ENCODE measurements at regions not wholly inside any gene's neighbourhood (a gene's known extent, or its start where the extent isn't known, plus 50 kb on each side); places are given as distances from the start of the nearest gene placed in this dataset.

- TF ChIP-seq BHLHE40 (IDR thresholded peaks at IDR 0.05; ENCODE audit: borderline replicate concordance) (no peak), FOXA1 (IDR thresholded peaks at IDR 0.05) (no peak), L3MBTL2 (conservative IDR thresholded peaks at IDR 0.05) (no peak), FOXM1 (IDR thresholded peaks at IDR 0.05; ENCODE audit: borderline replicate concordance) (no peak), ARNT (IDR thresholded peaks at IDR 0.05) (no peak), FOXK2 (IDR thresholded peaks at IDR 0.05) (no peak), CTBP1 (IDR thresholded peaks at IDR 0.05; ENCODE audit: borderline replicate concordance) (no peak), NFRKB (IDR thresholded peaks at IDR 0.05) (no peak), ELF4 (IDR thresholded peaks at IDR 0.05) (no peak), HDGF (IDR thresholded peaks at IDR 0.05; ENCODE audit: borderline replicate concordance) (no peak), LEF1 (IDR thresholded peaks at IDR 0.05; ENCODE audit: borderline replicate concordance) (no peak), SP1 (IDR thresholded peaks at IDR 0.05) (no peak)
- CTCF ChIA-PET, result no interaction called here
- POLR2A ChIA-PET, result no interaction called here
- no peak for DNase-seq (ENCODE audit: extremely low spot score)
Observed at GRCh38 chr10:107800061-107800460, 635.6 kb upstream of the SORCS1 start.

GRCh38 chr10:107790271-107790670 is 625.8 kb upstream of the SORCS1 start:
- CTCF ChIA-PET, result no interaction called here
- DNase-seq (ENCODE audit: extremely low spot score), result no peak
- POLR2A ChIA-PET, result no interaction called here
- TF ChIP-seq L3MBTL2 (conservative IDR thresholded peaks at IDR 0.05) (no peak), LEF1 (IDR thresholded peaks at IDR 0.05; ENCODE audit: borderline replicate concordance) (no peak), FOXK2 (IDR thresholded peaks at IDR 0.05) (no peak), SUZ12 (IDR thresholded peaks at IDR 0.05) (no peak), ZNF384 (IDR thresholded peaks at IDR 0.05) (no peak), FOXA1 (IDR thresholded peaks at IDR 0.05) (no peak), PKNOX1 (IDR thresholded peaks at IDR 0.05) (no peak), FOXM1 (IDR thresholded peaks at IDR 0.05; ENCODE audit: borderline replicate concordance) (no peak), TARDBP (IDR thresholded peaks at IDR 0.05) (no peak), BHLHE40 (IDR thresholded peaks at IDR 0.05; ENCODE audit: borderline replicate concordance) (no peak)

- POLR2A ChIA-PET, result no interaction called here
- DNase-seq (ENCODE audit: extremely low spot score), result no peak
- CTCF ChIA-PET, result no interaction called here
- TF ChIP-seq FOXA1 (IDR thresholded peaks at IDR 0.05) (no peak), SP1 (IDR thresholded peaks at IDR 0.05) (no peak), ZNF384 (IDR thresholded peaks at IDR 0.05) (no peak), ARNT (IDR thresholded peaks at IDR 0.05) (no peak)
Observed at GRCh38 chr10:107771066-107771465, 606.6 kb upstream of the SORCS1 start.

GRCh38 chr10:107767185-107767584 is 602.7 kb upstream of the SORCS1 start:
- ChIA-PET CTCF (no interaction called here), POLR2A (no interaction called here)
- TF ChIP-seq CTBP1 (IDR thresholded peaks at IDR 0.05; ENCODE audit: borderline replicate concordance) (no peak), ELF4 (IDR thresholded peaks at IDR 0.05) (no peak), PKNOX1 (IDR thresholded peaks at IDR 0.05) (no peak), SUZ12 (IDR thresholded peaks at IDR 0.05) (no peak), FOXM1 (IDR thresholded peaks at IDR 0.05; ENCODE audit: borderline replicate concordance) (no peak), HDGF (IDR thresholded peaks at IDR 0.05; ENCODE audit: borderline replicate concordance) (no peak), SP1 (IDR thresholded peaks at IDR 0.05) (no peak)
- no peak for DNase-seq (ENCODE audit: extremely low spot score)

- CTCF ChIA-PET, result no interaction called here
- no peak for TF ChIP-seq TARDBP (IDR thresholded peaks at IDR 0.05)
- no peak for TF ChIP-seq BHLHE40 (IDR thresholded peaks at IDR 0.05; ENCODE audit: borderline replicate concordance)
- no peak for TF ChIP-seq ZNF384 (IDR thresholded peaks at IDR 0.05)
- no peak for TF ChIP-seq L3MBTL2 (conservative IDR thresholded peaks at IDR 0.05)
- no peak for TF ChIP-seq LEF1 (IDR thresholded peaks at IDR 0.05; ENCODE audit: borderline replicate concordance)
- no peak for TF ChIP-seq FOXA1 (IDR thresholded peaks at IDR 0.05)
- TF ChIP-seq ELF4 (IDR thresholded peaks at IDR 0.05), result no peak
- TF ChIP-seq CTBP1 (IDR thresholded peaks at IDR 0.05; ENCODE audit: borderline replicate concordance), result no peak
- no peak for TF ChIP-seq ARNT (IDR thresholded peaks at IDR 0.05)
- TF ChIP-seq FOXK2 (IDR thresholded peaks at IDR 0.05), result no peak
- TF ChIP-seq SP1 (IDR thresholded peaks at IDR 0.05), result no peak
- no peak for TF ChIP-seq FOXM1 (IDR thresholded peaks at IDR 0.05; ENCODE audit: borderline replicate concordance)
- no peak for DNase-seq (ENCODE audit: extremely low spot score)
- POLR2A ChIA-PET, result no interaction called here
Observed at GRCh38 chr10:107754814-107755213, 590.3 kb upstream of the SORCS1 start.

GRCh38 chr10:107749235-107749634 is 584.7 kb upstream of the SORCS1 start:
- ChIA-PET CTCF (no interaction called here), POLR2A (no interaction called here)
- no peak for DNase-seq (ENCODE audit: extremely low spot score)
- TF ChIP-seq HDGF (IDR thresholded peaks at IDR 0.05; ENCODE audit: borderline replicate concordance) (no peak), CTBP1 (IDR thresholded peaks at IDR 0.05; ENCODE audit: borderline replicate concordance) (no peak), SP1 (IDR thresholded peaks at IDR 0.05) (no peak), SUZ12 (IDR thresholded peaks at IDR 0.05) (no peak), FOXM1 (IDR thresholded peaks at IDR 0.05; ENCODE audit: borderline replicate concordance) (no peak), PKNOX1 (IDR thresholded peaks at IDR 0.05) (no peak), FOXA1 (IDR thresholded peaks at IDR 0.05) (no peak), TARDBP (IDR thresholded peaks at IDR 0.05) (no peak), BHLHE40 (IDR thresholded peaks at IDR 0.05; ENCODE audit: borderline replicate concordance) (no peak), NFRKB (IDR thresholded peaks at IDR 0.05) (no peak), L3MBTL2 (conservative IDR thresholded peaks at IDR 0.05) (no peak), FOXK2 (IDR thresholded peaks at IDR 0.05) (no peak), ZNF384 (IDR thresholded peaks at IDR 0.05) (no peak), LEF1 (IDR thresholded peaks at IDR 0.05; ENCODE audit: borderline replicate concordance) (no peak), ELF4 (IDR thresholded peaks at IDR 0.05) (no peak)

- no peak for DNase-seq (ENCODE audit: extremely low spot score)
- TF ChIP-seq ARNT (IDR thresholded peaks at IDR 0.05) (no peak), SP1 (IDR thresholded peaks at IDR 0.05) (no peak), BHLHE40 (IDR thresholded peaks at IDR 0.05; ENCODE audit: borderline replicate concordance) (no peak), HDGF (IDR thresholded peaks at IDR 0.05; ENCODE audit: borderline replicate concordance) (no peak), FOXA1 (IDR thresholded peaks at IDR 0.05) (no peak), PKNOX1 (IDR thresholded peaks at IDR 0.05) (no peak), CTBP1 (IDR thresholded peaks at IDR 0.05; ENCODE audit: borderline replicate concordance) (no peak)
- CTCF ChIA-PET, result no interaction called here
- POLR2A ChIA-PET, result no interaction called here
Observed at GRCh38 chr10:107747851-107748250, 583.3 kb upstream of the SORCS1 start.

All from HEK293T (cell line).